ENCODE measurements at regions not wholly inside any gene's neighbourhood (a gene's known extent, or its start where the extent isn't known, plus 50 kb on each side); places are given as distances from the start of the nearest gene placed in this dataset.

- Histone ChIP-seq H3K79me2 (replicated peaks; ENCODE audit: insufficient read depth, low read length) (no peaks in the 10 kb centered on the region), H3K4me3 (ENCODE audit: low read length) (no peak overlapping the region), H4K20me1 (ENCODE audit: insufficient read depth) (no peaks in the 10 kb centered on the region), H3K4me2 (ENCODE audit: low read length) (no peak overlapping the region), H3F3A (ENCODE audit: insufficient read depth, low read length, poor library complexity, severe bottlenecking) (no peaks in the 10 kb centered on the region), H3K9me2 (ENCODE audit: insufficient read depth, low read length) (no peaks in the 10 kb centered on the region), H3K27ac (ENCODE audit: low read length) (no peak overlapping the region), H2AFZ (ENCODE audit: low read depth, low read length) (no peak overlapping the region), H3K9me3 (ENCODE audit: low read length) (no peaks in the 10 kb centered on the region), H3K9ac (ENCODE audit: low read length) (no peak overlapping the region), H3K36me3 (ENCODE audit: insufficient read depth, low read length) (no peaks in the 10 kb centered on the region), H3K27me3 (ENCODE audit: insufficient read depth, low read depth, low read length) (no peaks in the 10 kb centered on the region)
- TF ChIP-seq RAD21 (conservative IDR thresholded peaks at IDR 0.05) (no peak), REST (IDR thresholded peaks at IDR 0.05; ENCODE audit: borderline replicate concordance) (no peak), POLR2AphosphoS5 (IDR thresholded peaks at IDR 0.05) (no peak), CTCF (IDR thresholded peaks at IDR 0.05; ENCODE audit: poor library complexity, severe bottlenecking) (no peak), TAF1 (IDR thresholded peaks at IDR 0.05; ENCODE audit: low read depth) (no peak), EP300 (conservative IDR thresholded peaks at IDR 0.05; ENCODE audit: poor library complexity, severe bottlenecking) (no peak), MXI1 (conservative IDR thresholded peaks at IDR 0.05; ENCODE audit: poor library complexity, severe bottlenecking) (no peak), SMC3 (conservative IDR thresholded peaks at IDR 0.05; ENCODE audit: poor library complexity) (no peak), EZH2 (IDR thresholded peaks at IDR 0.05; ENCODE audit: borderline replicate concordance, insufficient read depth, low read length, poor library complexity, severe bottlenecking) (no peak)
Measured at GRCh38 chr9:118438810-118439209, 734.6 kb downstream of the TLR4 start.

- no peaks in the 10 kb centered on the region for H3F3A ChIP-seq (ENCODE audit: insufficient read depth, low read length, poor library complexity, severe bottlenecking)
- H3K4me2 ChIP-seq (ENCODE audit: low read length), result no peak overlapping the region
- no peak overlapping the region for H3K27ac ChIP-seq (ENCODE audit: low read length)
- H3K79me2 ChIP-seq (replicated peaks; ENCODE audit: insufficient read depth, low read length), result no peaks in the 10 kb centered on the region
- TF ChIP-seq EP300 (conservative IDR thresholded peaks at IDR 0.05; ENCODE audit: poor library complexity, severe bottlenecking) (no peak), EZH2 (IDR thresholded peaks at IDR 0.05; ENCODE audit: borderline replicate concordance, insufficient read depth, low read length, poor library complexity, severe bottlenecking) (no peak), CTCF (IDR thresholded peaks at IDR 0.05; ENCODE audit: poor library complexity, severe bottlenecking) (no peak), POLR2AphosphoS5 (IDR thresholded peaks at IDR 0.05) (no peak), RAD21 (conservative IDR thresholded peaks at IDR 0.05) (no peak), TAF1 (IDR thresholded peaks at IDR 0.05; ENCODE audit: low read depth) (no peak), SMC3 (conservative IDR thresholded peaks at IDR 0.05; ENCODE audit: poor library complexity) (no peak), MXI1 (conservative IDR thresholded peaks at IDR 0.05; ENCODE audit: poor library complexity, severe bottlenecking) (no peak), REST (IDR thresholded peaks at IDR 0.05; ENCODE audit: borderline replicate concordance) (no peak)
- no peaks in the 10 kb centered on the region for H4K20me1 ChIP-seq (ENCODE audit: insufficient read depth)
- H2AFZ ChIP-seq (ENCODE audit: low read depth, low read length), result no peak overlapping the region
- H3K36me3 ChIP-seq (ENCODE audit: insufficient read depth, low read length), result no peaks in the 10 kb centered on the region
- no peaks in the 10 kb centered on the region for H3K9me3 ChIP-seq (ENCODE audit: low read length)
- H3K4me3 ChIP-seq (ENCODE audit: low read length), result no peak overlapping the region
- no peaks in the 10 kb centered on the region for H3K27me3 ChIP-seq (ENCODE audit: insufficient read depth, low read depth, low read length)
- no peaks in the 10 kb centered on the region for H3K9me2 ChIP-seq (ENCODE audit: insufficient read depth, low read length)
- H3K9ac ChIP-seq (ENCODE audit: low read length), result no peak overlapping the region
Measured at GRCh38 chr9:118439441-118439840, 735.2 kb downstream of the TLR4 start.

Data from neural cell (in vitro differentiated cells).